ENCODE measurements at regions not wholly inside any gene's neighbourhood (a gene's known extent, or its start where the extent isn't known, plus 50 kb on each side); places are given as distances from the start of the nearest gene placed in this dataset.
"Not testable (repeated sequence)": the region's sequence is repeated elsewhere in the genome, so short reads cannot be mapped to it uniquely, and the experiment has no call there.

GRCh38 chr6:76837564-76837963 is 625.7 kb downstream of the HTR1B start:
- DNase-seq = no peak

GRCh38 chr6:76835695-76836094 is 627.6 kb downstream of the HTR1B start:
- no peak for DNase-seq

- DNase-seq = no peak
Measured at GRCh38 chr6:76835293-76835692, 628.0 kb downstream of the HTR1B start.

GRCh38 chr6:76834399-76834798 is 628.9 kb downstream of the HTR1B start:
- no peak for DNase-seq

- no peak for DNase-seq
Measured at GRCh38 chr6:76831299-76831698, 632.0 kb downstream of the HTR1B start.

GRCh38 chr6:76823578-76823977 is 639.7 kb downstream of the HTR1B start:
- DNase-seq = not testable (repeated sequence)

GRCh38 chr6:76818451-76818850 is 644.8 kb downstream of the HTR1B start:
- no peak for DNase-seq

GRCh38 chr6:76817429-76817828 is 645.9 kb downstream of the HTR1B start:
- no peak for DNase-seq

- no peak for DNase-seq
Measured at GRCh38 chr6:76814496-76815458, 648.5 kb downstream of the HTR1B start.

GRCh38 chr6:76810286-76810685 is 653.0 kb downstream of the HTR1B start:
- no peak for DNase-seq

- DNase-seq = no peak
Measured at GRCh38 chr6:76803038-76803580, 660.2 kb downstream of the HTR1B start.

- DNase-seq = no peak
Measured at GRCh38 chr6:76792394-76792793, 670.9 kb downstream of the HTR1B start.

GRCh38 chr6:76790881-76791280 is 672.4 kb downstream of the HTR1B start:
- no peak for DNase-seq

GRCh38 chr6:76790045-76790796 is 673.1 kb downstream of the HTR1B start:
- DNase-seq = no peak

- DNase-seq = no peak
Measured at GRCh38 chr6:76789580-76789979, 673.7 kb downstream of the HTR1B start.

GRCh38 chr6:76788155-76788554 is 675.1 kb downstream of the HTR1B start:
- no peak for DNase-seq

- no peak for DNase-seq
Measured at GRCh38 chr6:76779068-76779467, 684.2 kb downstream of the HTR1B start.

- no peak for DNase-seq
Measured at GRCh38 chr6:76776876-76777275, 686.4 kb downstream of the HTR1B start.

- no peak for DNase-seq
Measured at GRCh38 chr6:76774781-76775384, 688.4 kb downstream of the HTR1B start.

GRCh38 chr6:76772951-76773350 is 690.3 kb downstream of the HTR1B start:
- DNase-seq = no peak

GRCh38 chr6:76771059-76771634 is 692.1 kb downstream of the HTR1B start:
- no peak for DNase-seq

GRCh38 chr6:76770281-76770680 is 693.0 kb downstream of the HTR1B start:
- no peak for DNase-seq

GRCh38 chr6:76768556-76768955 is 694.7 kb downstream of the HTR1B start:
- DNase-seq = no peak

Data from 8988T (cell line).